Fibroblast of lung (primary cell): ENCODE measurements at regions not wholly inside any gene's neighbourhood (a gene's known extent, or its start where the extent isn't known, plus 50 kb on each side); places are given as distances from the start of the nearest gene placed in this dataset.

Source experiments
- DNase-seq, 2 donors: peaks; one replicate each; pipeline versions ENCODE4 v3.0.0 to v3.0.0-alpha.2; 2010; ENCODE audit warnings: low read depth in 2 of 2
- H2AFZ ChIP-seq: 2 replicates; pipeline ENCODE4 v1.5.1; 2012; ENCODE audit warnings: low read length, control low read depth, inconsistent platforms
- H3K27ac ChIP-seq: 2 replicates; pipeline ENCODE4 v1.5.1; 2011; ENCODE audit warnings: low read length, control low read depth; ENCODE audit not compliant: insufficient read depth
- H3K27me3 ChIP-seq: 2 replicates; pipeline ENCODE4 v1.5.1; 2011; ENCODE audit warnings: mild to moderate bottlenecking, low read length; ENCODE audit not compliant: control insufficient read depth, insufficient read depth
- H3K36me3 ChIP-seq: 2 replicates; pipeline ENCODE4 v1.5.1; 2011; ENCODE audit warnings: low read length; ENCODE audit not compliant: control insufficient read depth, insufficient read depth
- H3K4me1 ChIP-seq: 2 replicates; pipeline ENCODE4 v1.5.1; 2011; ENCODE audit warnings: low read length; ENCODE audit not compliant: control insufficient read depth, insufficient read depth; ENCODE audit errors: extremely low read depth
- H3K4me2 ChIP-seq: 2 replicates; pipeline ENCODE4 v1.5.1; 2011; ENCODE audit warnings: low read length, control low read depth; ENCODE audit not compliant: insufficient read depth; ENCODE audit errors: extremely low read depth
- H3K4me3 ChIP-seq, 4 experiments: fragments of 200-600 bp in 1 of 4; sonication (generic) in 1 of 4; replicated peaks in 1 of 4; 2 replicates each; pipeline ENCODE4 v1.5.1; 2011 to 2016; ENCODE audit warnings: low read length in 4 of 4, low read depth in 3 of 4, mild to moderate bottlenecking in 3 of 4, control low read depth in 2 of 4, inconsistent platforms in 1 of 4, mixed read lengths in 1 of 4; ENCODE audit not compliant: insufficient read depth in 1 of 4; ENCODE audit errors: control extremely low read depth in 1 of 4
- H3K79me2 ChIP-seq: 2 replicates; pipeline ENCODE4 v1.5.1; 2012; ENCODE audit warnings: mild to moderate bottlenecking, low read length, inconsistent platforms; ENCODE audit not compliant: control insufficient read depth, insufficient read depth
- H3K9ac ChIP-seq: 2 replicates; pipeline ENCODE4 v1.5.1; 2011; ENCODE audit warnings: mild to moderate bottlenecking, low read length, control low read depth; ENCODE audit not compliant: insufficient read depth
- H3K9me3 ChIP-seq: 2 replicates; pipeline ENCODE4 v1.5.1; 2012; ENCODE audit warnings: low read depth, low read length; ENCODE audit not compliant: control insufficient read depth, insufficient read depth
- H4K20me1 ChIP-seq: 2 replicates; pipeline ENCODE4 v1.5.1; 2011; ENCODE audit warnings: low read length; ENCODE audit not compliant: control insufficient read depth, insufficient read depth; ENCODE audit errors: extremely low read depth
- EZH2 ChIP-seq: IDR thresholded peaks from 2 replicates; pipeline ENCODE4 v1.5.1; 2012; ENCODE audit warnings: low read length, control low read depth, mild to moderate bottlenecking; ENCODE audit errors: missing control alignments
- TF ChIP-seq, protein P1 (sequence below), 2 donors: IDR thresholded peaks in 1 of 2; conservative IDR thresholded peaks in 1 of 2; 1 replicate in 1 of 2; 2 replicates in 1 of 2; pipeline ENCODE4 v1.5.1; 2011 to 2012; ENCODE audit warnings: low read length in 2 of 2, control low read depth in 1 of 2, inconsistent platforms in 1 of 2, low read depth in 1 of 2, mild to moderate bottlenecking in 1 of 2

DNA sequence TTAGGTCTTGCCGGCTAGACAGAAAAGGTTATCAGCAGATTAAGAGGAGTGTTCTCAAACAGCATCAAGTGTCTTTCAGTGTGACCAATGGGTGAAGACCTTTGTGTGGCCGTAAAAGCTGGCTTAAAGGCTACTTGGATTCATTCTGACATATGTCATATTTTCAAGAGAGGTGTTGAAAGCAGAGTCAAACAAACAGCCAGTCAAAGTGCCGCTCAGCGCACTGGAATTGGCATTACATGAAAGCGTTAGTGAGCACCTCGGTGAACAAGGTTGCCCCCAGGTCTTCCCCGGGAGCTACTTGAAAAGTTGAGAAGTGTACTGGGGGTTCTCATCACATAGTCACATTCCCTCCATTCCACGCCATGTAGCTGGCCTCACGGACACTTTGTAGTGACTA is 148.9 kb downstream of the SOX3 start:
- TF ChIP-seq, protein P1, sequence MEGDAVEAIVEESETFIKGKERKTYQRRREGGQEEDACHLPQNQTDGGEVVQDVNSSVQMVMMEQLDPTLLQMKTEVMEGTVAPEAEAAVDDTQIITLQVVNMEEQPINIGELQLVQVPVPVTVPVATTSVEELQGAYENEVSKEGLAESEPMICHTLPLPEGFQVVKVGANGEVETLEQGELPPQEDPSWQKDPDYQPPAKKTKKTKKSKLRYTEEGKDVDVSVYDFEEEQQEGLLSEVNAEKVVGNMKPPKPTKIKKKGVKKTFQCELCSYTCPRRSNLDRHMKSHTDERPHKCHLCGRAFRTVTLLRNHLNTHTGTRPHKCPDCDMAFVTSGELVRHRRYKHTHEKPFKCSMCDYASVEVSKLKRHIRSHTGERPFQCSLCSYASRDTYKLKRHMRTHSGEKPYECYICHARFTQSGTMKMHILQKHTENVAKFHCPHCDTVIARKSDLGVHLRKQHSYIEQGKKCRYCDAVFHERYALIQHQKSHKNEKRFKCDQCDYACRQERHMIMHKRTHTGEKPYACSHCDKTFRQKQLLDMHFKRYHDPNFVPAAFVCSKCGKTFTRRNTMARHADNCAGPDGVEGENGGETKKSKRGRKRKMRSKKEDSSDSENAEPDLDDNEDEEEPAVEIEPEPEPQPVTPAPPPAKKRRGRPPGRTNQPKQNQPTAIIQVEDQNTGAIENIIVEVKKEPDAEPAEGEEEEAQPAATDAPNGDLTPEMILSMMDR (conservative IDR thresholded peaks at IDR 0.05 in 1 of 2, IDR thresholded peaks at IDR 0.05 in 1 of 2; ENCODE audit: low read depth in 1 of 2, low read length in 2 of 2), result no peak
- no peak for TF ChIP-seq EZH2
- H3K27ac ChIP-seq, result no peak overlapping the region

DNA sequence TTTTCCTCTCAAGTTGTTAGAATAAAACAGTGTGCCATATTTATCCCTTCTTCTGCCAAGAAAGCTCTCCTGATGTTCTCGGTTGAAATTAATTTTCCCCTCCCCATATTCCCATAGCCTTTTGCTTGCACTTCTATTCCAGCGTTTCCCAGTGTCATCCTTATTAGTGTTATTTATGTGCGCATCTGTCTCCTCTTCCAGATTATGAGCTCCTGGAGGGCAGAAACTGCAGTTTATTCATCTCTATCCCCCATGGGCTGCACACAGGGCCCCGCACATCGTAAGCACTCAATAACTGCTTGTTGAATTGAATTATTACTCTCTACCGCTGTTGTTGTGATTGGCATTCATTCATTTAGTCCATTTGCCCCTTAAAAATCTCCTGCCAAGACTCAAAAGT is 149.4 kb downstream of the SOX3 start:
- Histone ChIP-seq H3K4me1 (no peaks in the 10 kb centered on the region), H3K27ac (no peak overlapping the region), H3K9ac (no peak overlapping the region), H3K4me3 (no peak overlapping the region), H3K36me3 (no peaks in the 10 kb centered on the region), H2AFZ (no peak overlapping the region), H3K79me2 (no peaks in the 10 kb centered on the region), H4K20me1 (no peaks in the 10 kb centered on the region), H3K27me3 (no peaks in the 10 kb centered on the region), H3K9me3 (no peaks in the 10 kb centered on the region), H3K4me2 (no peak overlapping the region)
- DNase-seq, result no peak
- TF ChIP-seq EZH2, result no peak
- TF ChIP-seq, protein P1 (conservative IDR thresholded peaks at IDR 0.05 in 1 of 2, IDR thresholded peaks at IDR 0.05 in 1 of 2; ENCODE audit: low read depth in 1 of 2, low read length in 2 of 2), result no peak

More for the DNA sequence above, 148.9 kb downstream of the SOX3 start:
- no peak overlapping the region for H3K9ac ChIP-seq
- H3K36me3 ChIP-seq, result no peaks in the 10 kb centered on the region
- no peak overlapping the region for H3K4me3 ChIP-seq
- H3K4me1 ChIP-seq, result no peaks in the 10 kb centered on the region
- no peaks in the 10 kb centered on the region for H4K20me1 ChIP-seq
- no peak overlapping the region for H2AFZ ChIP-seq
- no peak overlapping the region for H3K4me2 ChIP-seq
- DNase-seq, result no peak
- H3K79me2 ChIP-seq, result no peaks in the 10 kb centered on the region
- no peaks in the 10 kb centered on the region for H3K9me3 ChIP-seq
- no peaks in the 10 kb centered on the region for H3K27me3 ChIP-seq

DNA sequence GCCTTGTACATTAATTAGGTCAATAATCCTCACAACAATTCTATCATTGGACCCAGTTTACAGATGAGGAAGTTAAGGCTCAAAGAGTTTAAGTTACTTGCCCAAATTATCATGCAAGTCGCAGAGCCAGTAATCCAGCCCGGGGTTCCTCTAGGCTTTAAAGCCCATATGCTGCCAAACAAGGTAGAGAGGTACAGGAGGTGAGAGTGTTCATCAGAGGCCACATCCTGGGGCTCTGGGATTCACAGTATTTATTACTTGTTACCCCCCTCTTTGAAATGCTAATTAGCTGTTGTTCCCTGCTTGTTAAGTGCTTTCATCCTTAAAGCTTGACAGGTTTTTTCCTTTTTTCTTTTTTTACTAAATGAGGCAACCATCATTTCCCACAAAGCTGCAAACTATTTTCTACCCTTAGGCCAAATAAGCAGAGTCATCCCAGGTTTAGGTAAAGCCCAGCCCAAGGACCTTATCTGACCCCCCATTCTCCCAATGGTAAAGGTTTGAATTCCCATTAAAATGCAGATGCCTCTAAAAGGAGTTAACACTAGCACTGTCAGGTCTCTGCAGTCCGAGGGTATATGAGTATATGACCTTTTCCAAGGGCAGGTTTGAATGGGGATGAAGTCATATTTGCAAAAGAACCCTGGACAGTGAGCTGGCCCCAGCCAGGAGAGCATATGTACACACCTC is 150.3 kb downstream of the SOX3 start:
- Histone ChIP-seq H3K36me3 (no peaks in the 10 kb centered on the region), H3K79me2 (no peaks in the 10 kb centered on the region), H4K20me1 (no peaks in the 10 kb centered on the region), H3K4me3 (no peak overlapping the region), H3K27me3 (no peaks in the 10 kb centered on the region), H3K27ac (no peak overlapping the region), H3K9me3 (no peaks in the 10 kb centered on the region), H3K9ac (no peak overlapping the region), H3K4me1 (no peaks in the 10 kb centered on the region), H2AFZ (no peak overlapping the region), H3K4me2 (no peak overlapping the region)
- no peak for DNase-seq
- TF ChIP-seq, protein P1 (conservative IDR thresholded peaks at IDR 0.05 in 1 of 2, IDR thresholded peaks at IDR 0.05 in 1 of 2; ENCODE audit: low read depth in 1 of 2, low read length in 2 of 2), result no peak
- TF ChIP-seq EZH2, result no peak
